HepG2 (cell line): ENCODE measurements at regions not wholly inside any gene's neighbourhood (a gene's known extent, or its start where the extent isn't known, plus 50 kb on each side); places are given as distances from the start of the nearest gene placed in this dataset.

Experiments used
- DMTF1 ChIP-seq: sonication (generic); formaldehyde crosslinking; IDR thresholded peaks from 2 replicates; pipeline ENCODE4 v1.4.0; 2020; ENCODE audit warnings: mild to moderate bottlenecking, missing genetic modification reagents
- HOXA3 ChIP-seq: sonication (generic); formaldehyde crosslinking; IDR thresholded peaks from 2 replicates; pipeline ENCODE4 v1.5.0; 2020; ENCODE audit warnings: missing genetic modification reagents
- IKZF1 ChIP-seq: fragments of 450-650 bp; IDR thresholded peaks from 2 replicates; pipeline ENCODE4 v1.7.1; 2016
- KAT8 ChIP-seq: IDR thresholded peaks from 2 replicates; pipeline ENCODE4 v1.6.1; 2016; ENCODE audit warnings: missing genetic modification reagents, missing compliant biosample characterization
- POLR2A ChIP-seq, 2 experiments: IDR thresholded peaks; 2 replicates each; pipeline ENCODE4 v1.6.1; 2011; ENCODE audit warnings: low read depth in 2 of 2, low read length in 2 of 2, mild to moderate bottlenecking in 1 of 2, moderate library complexity in 1 of 2; ENCODE audit not compliant: insufficient read depth in 1 of 2
- REST ChIP-seq, 2 experiments: IDR thresholded peaks; 2 replicates each; pipeline ENCODE4 v1.6.1; 2011 to 2012; ENCODE audit warnings: low read length in 2 of 2, borderline replicate concordance in 1 of 2, low read depth in 1 of 2, mild to moderate bottlenecking in 1 of 2, moderate library complexity in 1 of 2
- TOE1 ChIP-seq: sonication (generic); formaldehyde crosslinking; IDR thresholded peaks from 2 replicates; pipeline ENCODE4 v1.4.0; 2020; ENCODE audit warnings: mild to moderate bottlenecking, missing genetic modification reagents

- TF ChIP-seq TOE1, result no peak
- no peak for TF ChIP-seq DMTF1 (CRISPR knock-in tag)
- no peak for TF ChIP-seq POLR2A (IDR thresholded peaks at IDR 0.05; ENCODE audit: insufficient read depth in 1 of 2, low read depth in 2 of 2, low read length in 2 of 2)
- no peak for TF ChIP-seq REST (IDR thresholded peaks at IDR 0.05; ENCODE audit: borderline replicate concordance in 1 of 2, low read depth in 1 of 2, low read length in 2 of 2)
- no peak for TF ChIP-seq IKZF1
- TF ChIP-seq HOXA3, result no peak
- no peak for TF ChIP-seq KAT8
These were observed 1500.8 kb upstream of the DEFB115 start for GRCh38 chr20:29756664-29757063.
